HG02970 (cell line): ENCODE measurements at regions not wholly inside any gene's neighbourhood (a gene's known extent, or its start where the extent isn't known, plus 50 kb on each side); places are given as distances from the start of the nearest gene placed in this dataset.
"Not testable (repeated sequence)": the region's sequence is repeated elsewhere in the genome, so short reads cannot be mapped to it uniquely, and the experiment has no call there.

Source experiments
- ATAC-seq: cut with Tn5 transposase; IDR thresholded peaks from one replicate; pipeline ENCODE4 v1.9.1; 2021; ENCODE audit warnings: mild to moderate bottlenecking, moderate library complexity, moderate number of reproducible peaks; ENCODE audit not compliant: unreplicated experiment, low FRiP score

DNA sequence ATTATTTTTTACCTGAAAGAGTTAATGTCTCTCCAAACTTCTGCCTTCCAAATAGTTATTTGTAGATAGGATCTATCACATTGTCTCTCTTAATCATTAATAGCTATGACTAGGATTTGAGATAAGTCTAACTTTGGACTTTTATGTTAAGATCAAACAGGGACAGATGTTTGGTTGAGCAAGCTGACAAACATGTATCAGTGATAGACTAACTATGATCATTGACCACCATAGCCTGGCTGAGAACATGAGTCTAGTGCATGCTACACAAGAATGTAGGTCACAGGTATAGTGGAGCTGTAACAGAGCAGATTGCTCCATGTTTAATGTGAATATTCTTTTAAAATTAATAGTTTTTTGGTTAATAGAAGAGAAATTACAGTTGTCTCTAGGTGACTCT, 52.0 kb downstream of the SYT15B start:
- not testable (repeated sequence) for ATAC-seq

DNA sequence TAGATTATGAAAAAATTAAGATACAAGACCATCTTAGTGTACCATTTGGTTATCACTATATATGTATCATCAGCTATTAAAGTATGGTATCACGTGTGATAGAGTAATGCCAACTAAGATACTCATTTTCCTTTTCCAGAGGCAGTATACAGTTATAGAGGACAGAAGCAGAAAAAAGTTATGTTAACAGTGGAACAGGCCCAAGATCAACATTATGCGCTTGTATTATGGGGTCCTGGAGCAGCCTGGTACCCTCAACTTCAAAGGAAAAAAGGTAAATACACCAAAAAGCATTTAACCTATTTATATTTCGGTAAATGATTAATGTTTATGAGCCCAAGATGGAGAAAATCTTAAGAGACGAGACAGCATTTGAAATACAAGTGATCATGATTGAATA, 52.9 kb downstream of the SYT15B start:
- ATAC-seq, result not testable (repeated sequence)

DNA sequence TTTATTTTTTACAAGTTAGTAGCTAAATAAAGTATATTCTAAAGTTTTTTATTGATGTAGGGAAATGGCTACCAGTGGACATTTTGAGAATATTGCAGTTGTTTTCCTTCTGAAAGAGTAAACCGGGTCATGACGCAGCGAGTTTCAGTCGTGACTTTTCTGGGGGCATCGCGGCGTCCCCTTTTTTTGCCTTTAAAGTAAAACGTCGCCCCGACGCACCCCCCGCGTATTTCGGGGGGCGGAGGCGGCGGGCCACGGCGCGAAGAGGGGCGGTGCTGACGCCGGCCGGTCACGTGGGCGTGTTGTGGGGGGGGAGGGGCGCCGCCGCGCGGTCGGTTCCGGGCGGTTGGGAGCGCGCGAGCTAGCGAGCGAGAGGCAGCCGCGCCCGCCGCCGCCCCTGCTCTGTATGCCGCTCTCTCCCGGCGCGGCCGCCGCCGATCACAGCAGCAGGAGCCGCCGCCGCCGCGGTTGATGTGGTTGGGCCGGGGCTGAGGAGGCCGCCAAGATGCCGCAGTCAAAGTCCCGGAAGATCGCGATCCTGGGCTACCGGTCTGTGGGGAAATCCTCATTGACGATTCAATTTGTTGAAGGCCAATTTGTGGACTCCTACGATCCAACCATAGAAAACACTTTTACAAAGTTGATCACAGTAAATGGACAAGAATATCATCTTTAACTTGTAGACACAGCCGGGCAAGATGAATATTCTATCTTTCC, 57.5 kb downstream of the SYT15B start:
- ATAC-seq, result peak; percentile 95

DNA sequence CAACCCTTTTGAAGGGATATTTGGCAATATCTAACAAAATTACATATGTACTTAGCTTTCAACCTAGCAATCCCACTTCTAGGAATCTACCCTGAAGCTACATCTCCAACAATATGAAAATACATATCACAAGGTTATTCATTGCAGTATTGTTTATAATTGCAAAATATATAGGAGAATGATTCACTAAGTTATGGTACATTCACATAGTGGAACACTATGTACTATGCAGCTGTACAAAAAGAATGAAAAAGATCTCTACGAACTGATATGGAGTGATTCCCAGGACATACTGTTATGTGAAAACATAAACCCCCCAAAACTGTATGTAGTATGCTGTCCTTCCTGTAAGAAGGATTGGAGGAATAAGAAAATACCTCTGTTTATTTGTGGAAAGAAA, 62.1 kb downstream of the SYT15B start:
- not testable (repeated sequence) for ATAC-seq

DNA sequence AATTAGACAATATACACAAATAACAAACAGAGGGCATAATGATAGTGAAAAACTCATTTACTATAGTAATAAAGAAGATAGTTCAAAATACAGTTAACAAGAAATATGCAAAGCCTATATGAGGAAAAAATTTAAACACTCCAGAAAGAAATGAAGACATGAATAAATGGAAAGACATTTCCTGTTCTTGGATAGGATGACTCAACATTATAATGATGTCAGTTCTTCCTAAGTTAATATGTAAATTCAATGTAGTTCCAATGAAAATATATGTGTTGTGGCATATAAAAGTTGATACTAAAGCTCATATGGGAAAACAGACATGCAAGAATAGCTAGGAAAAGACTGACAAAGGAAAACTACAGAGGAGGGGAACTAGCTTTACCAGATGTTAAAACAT, 63.5 kb downstream of the SYT15B start:
- ATAC-seq, result not testable (repeated sequence)

DNA sequence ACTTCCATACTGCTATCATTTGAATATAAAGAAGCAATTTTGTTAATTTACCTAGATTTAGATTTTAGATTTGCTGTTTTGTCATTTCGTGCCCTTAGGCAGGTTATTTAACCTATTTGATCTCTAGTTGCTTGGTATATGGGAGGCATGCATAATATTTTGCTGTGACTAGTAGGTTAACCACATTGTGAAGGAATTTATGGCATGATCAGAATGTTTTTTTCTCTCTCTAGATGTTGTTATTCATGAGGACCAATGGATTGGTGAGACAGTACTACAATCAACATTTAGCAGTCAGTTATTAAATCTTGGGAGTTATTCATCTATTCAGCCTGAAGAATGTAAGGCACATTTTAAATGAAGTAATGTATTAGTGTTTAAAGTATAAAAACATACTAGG, 67.2 kb downstream of the SYT15B start:
- ATAC-seq, result not testable (repeated sequence)

DNA sequence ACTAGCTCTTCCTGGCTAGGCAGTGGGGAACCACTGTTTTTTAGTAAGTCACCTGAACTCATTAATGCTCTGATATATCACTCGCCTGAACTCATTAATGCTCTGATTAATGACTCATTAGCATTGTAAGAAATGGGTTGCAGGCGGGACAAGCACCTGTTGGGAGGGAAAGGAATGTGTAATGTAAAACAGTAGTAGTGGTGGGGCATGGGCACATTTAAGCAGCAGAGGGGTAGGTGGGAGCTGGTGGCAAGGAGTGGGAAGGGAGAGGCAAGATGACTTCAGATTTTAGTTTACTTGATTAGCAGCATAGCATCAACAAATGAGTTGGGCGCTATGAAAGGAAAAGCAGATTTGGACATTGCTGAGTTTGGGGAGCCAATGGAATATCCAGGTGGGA, 68.2 kb downstream of the SYT15B start:
- ATAC-seq, result not testable (repeated sequence)

DNA sequence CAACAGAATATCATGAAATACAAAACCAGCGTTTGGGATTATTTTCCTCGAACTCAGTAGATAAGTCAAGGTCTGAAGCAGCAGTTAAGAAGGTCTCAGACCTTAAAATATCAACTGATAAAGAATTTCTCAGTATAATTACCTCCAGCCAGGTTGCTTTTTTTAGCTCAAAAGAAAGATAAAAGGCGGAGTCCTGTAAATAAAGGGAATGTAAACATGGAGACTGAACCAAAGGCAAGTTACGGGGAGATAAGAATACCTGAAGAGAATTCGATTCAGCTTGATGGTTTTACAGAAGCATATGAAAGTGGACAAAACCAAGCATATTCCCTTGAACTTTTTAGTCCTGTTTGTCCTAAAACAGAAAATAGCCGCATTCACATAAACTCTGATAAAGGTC, 73.1 kb downstream of the SYT15B start:
- not testable (repeated sequence) for ATAC-seq

DNA sequence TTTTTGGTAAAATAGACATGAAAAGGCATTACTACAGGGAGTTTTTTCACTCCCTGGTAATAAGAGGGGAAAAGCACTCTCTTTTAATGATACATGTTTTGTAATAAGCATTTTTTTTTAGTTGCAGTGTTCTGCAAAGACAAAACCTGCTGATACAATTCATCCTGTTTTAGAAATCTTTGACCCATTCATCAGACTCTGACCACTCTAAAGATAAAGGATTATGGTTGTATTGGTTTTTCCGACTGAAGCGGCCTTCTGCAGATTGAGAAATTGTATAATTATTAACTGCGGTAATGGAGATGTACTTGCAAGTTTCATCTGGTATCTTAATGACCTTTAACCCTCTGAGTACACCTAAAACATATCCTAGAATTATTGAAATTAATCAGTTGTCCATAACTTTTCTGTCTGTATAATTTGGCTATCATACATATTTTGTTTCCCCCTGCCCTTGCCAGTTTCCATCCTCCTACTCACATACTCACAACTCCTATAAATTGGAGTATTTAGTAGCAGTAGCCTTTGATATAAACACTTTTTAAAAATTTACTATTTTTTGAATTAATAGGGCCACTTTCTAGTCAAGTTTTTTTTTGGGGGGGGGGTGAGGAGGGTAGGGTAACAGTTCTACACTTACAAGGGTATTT, 79.4 kb downstream of the SYT15B start:
- ATAC-seq, result not testable (repeated sequence)

DNA sequence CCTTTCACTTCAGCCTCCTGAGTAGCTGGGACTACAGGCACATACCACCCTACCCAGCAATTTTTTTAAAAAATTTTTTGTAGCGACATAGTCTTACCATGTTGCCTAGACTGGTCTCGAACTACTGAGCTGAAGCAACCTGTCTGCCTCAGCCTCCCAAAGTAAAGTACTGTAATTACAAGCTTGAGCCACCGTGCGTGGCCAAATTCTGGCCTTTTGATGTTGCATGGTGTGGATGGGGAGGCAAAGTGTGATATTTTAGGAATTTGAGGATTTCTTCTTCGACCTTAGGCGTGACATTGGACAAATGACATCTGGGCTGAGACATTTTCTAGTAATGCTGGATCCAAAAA, 81.8 kb downstream of the SYT15B start:
- not testable (repeated sequence) for ATAC-seq

DNA sequence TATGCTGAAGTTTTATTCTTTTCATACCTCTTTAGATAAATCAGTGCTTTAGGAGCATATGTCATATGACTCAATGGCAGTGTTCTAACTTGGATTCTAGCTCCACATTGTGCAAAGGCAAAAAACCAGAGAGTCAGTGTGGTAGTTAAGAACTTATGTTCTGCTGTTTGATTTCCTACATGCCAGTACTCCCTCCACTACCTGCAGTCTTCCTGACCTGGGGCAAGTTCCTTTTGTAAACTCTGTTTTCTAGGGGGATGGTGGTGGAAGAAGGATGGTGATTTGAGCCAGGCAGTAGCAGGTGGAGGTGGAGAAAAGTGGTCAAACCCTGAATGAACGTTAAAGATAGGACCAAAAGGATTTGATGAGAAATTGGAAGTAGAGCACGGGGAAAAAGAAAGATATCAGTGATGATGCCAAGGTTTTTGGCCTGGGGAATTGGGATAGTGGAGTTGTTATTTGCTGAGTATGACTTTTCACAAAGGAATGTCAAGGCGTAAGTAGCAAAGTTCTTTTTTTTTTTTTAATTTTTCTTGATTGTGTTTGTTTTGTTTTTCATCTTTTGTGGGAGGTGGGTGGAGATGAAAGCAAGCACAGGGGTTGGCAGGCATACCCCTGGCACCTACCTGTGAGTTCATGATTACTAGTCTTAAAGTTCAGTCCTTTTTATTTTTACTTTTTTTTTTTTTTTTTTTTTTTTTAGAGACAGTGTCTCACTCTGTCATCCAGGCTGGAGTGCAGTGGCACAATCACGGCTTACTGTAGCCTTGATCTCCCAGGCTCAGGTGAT, 82.3 kb downstream of the SYT15B start:
- ATAC-seq, result not testable (repeated sequence)

DNA sequence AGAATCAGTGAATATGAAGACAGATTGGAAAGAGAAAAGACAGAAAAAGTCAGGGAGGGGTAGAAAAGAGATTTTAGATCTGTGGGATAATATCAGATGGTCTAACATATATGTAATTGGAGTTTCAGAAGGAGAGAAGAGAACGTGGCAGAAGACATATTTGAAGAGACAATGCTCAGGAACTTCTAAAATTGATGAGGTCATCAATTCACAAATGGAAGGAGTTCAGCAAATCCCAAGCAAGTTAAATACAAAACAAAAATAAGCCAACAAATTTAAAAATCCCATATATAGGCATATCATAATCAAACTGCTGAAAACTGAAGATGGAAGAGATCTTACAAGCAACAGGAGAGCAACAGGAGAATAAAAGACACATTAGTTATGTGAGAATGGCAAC, 87.3 kb downstream of the SYT15B start:
- not testable (repeated sequence) for ATAC-seq

DNA sequence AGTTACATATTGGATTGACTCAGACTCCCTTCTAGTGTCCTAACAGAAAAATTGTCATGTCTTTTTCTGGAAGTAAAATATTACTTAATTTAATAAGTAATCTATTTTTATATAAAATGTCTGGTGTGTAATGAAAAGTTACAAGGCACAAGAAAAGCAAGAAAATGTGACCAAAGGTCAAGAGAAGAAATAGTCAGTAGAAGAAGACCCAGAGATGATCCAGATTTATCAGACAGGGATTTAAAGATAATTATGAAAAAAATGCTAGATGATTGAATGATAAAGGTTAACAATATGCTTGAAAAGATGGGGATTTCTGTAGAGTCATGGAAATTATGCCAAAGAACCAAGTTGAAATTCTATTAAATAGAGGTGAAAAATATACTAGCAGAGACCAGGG, 87.8 kb downstream of the SYT15B start:
- not testable (repeated sequence) for ATAC-seq

DNA sequence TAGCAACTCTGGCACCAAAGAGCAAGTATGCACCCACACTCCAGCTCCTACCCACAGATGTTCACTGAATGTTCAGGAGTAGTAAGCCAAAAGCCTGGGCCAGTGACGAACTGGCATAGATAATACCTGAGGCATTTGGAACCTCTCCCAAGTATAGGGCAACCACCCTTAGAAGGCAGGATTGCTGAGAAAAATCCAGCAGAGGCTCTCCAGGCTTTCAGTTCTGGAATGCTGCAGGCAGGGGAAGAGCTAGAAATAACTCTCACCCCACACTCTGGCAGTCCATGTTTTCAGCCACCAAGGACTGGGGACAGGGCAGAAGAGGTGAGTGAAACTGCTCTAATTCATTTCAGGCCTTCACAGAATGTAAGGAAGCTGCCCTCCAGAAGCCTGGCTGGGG, 90.3 kb downstream of the SYT15B start:
- ATAC-seq, result not testable (repeated sequence)

DNA sequence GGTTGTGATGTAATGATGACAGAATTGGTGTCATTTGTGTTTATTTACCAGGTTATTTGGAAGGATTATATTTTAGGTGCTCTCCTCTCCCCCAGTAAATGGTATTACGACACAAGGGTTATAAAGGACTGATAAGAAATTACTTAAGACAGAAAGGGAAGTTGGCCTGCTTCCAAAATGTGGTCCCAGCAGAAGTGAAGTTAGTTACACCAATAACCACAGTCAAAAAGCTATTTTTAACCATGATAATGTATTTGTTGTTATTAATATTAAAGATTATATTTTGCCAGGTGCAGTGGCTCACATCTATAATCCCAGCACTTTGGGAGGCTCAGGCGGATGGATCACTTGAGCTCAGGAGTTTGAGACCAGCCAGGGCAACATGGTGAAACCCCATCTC, 92.5 kb downstream of the SYT15B start:
- not testable (repeated sequence) for ATAC-seq

DNA sequence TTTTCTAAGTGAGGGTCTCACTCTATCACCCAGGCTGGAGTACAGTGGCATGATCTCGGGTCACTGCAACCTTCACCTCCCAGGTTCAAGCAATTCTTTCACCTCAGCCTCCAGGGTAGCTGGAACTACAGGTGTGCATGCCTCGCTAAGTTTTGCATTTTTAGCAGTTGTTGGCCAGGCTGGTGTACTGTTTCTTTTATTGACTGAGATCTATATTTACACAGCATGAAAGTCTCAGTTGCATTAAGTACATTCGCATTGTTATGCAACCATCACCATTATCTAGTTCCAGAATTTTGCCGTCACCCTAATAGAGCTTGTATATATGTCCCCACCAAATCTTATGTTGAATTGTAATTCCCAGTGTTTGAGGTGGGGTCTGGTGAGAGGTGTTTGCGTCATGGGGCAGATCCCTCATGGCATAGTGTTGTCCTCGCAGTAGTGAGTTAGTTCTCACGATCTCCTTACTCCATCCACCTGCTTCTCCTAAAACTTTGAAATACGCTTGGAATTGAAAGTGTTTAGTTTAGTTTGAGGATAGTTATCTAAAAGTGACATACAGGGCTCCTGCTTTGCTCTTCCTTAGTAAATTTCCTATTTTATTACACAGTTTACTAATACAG, 101.3 kb downstream of the SYT15B start:
- ATAC-seq, result not testable (repeated sequence)

DNA sequence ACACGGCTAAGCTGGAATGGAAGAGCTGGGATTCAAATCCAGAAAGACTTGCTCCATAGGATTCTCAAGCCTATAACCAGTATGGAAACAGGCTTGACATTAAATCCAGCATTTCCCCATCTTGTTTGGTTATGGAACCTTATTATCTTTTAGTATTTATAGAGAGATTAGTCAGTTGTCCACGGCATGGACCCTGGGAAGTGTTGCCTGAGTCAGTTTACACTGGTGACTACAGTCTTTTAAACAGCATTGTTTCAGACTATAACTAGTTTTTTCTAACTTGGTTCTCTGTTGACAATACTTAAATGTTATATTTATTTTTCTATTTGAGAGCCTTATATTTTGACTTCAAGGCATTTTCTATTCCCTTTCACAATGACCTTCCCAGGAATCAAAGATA, 106.7 kb downstream of the SYT15B start:
- not testable (repeated sequence) for ATAC-seq

DNA sequence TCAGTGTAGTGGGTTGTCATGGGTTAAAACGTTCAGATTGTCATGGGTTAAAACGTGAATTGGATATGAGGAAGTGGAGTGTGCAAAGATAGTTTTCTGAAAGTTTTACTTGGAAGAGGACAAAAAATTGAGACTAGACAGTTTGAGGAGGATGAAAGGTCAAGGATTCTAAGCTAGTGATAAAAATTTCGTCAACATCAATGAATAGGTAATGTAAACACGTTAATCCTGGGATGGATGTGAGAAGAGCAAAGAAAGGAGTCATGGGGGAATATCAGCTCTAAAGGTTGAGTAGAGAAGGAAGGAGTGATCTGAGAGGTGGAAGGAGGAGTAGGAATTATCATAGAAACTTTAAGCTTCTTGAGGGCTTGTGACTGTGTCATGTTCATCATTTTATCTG, 109.2 kb downstream of the SYT15B start:
- ATAC-seq, result not testable (repeated sequence)

DNA sequence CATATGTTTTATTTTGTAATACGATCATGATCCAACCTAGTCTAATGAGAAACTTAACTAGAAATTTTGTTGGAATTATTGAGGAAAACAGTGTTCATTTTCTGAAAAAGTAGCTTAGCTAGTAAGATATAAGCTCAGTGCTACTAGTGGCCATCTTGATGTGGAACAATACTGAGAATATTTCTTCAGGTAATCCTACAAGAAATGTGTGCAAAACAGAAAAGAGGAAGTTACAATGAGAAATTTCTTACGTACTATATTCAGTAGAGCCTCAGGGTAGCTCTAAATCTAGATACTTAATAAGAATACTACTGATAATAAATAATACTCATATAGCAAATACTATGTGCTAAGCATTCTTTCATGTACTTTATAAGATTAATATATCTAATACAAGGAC, 114.8 kb downstream of the SYT15B start:
- not testable (repeated sequence) for ATAC-seq

DNA sequence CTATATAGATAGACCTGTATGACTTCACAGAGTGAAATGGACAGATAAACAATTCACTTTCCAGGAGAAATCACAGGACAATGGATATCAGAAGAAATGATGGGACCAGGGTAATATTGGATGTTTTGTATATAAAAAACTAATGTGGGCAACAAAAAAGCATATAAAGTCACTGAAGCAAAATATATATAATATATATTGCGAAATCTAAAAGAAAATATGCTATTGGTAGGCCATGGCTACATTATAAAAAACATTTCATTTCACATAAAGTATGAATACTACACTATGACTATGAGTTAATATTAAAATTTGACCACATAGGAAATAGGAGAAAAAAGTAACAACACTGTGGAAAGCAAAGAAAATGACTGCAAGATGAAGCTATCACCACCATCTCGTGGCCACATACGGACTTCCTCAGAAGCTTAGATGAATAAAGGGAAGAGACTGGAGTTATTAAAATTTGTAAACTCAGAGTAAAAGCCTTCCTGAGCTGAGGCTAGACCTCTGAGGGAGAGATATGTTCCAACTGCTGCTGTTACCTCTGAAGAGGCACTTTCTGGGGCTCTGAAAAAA, 115.8 kb downstream of the SYT15B start:
- not testable (repeated sequence) for ATAC-seq
